Stimulated activated CD4-positive, alpha-beta T cell treated with anti-CD3 and anti-CD28 coated beads, TNF-alpha, amount 100 ng/mL, for 4 hours (primary cell): ENCODE measurements at regions not wholly inside any gene's neighbourhood (a gene's known extent, or its start where the extent isn't known, plus 50 kb on each side); places are given as distances from the start of the nearest gene placed in this dataset.
"Not testable (repeated sequence)": the region's sequence is repeated elsewhere in the genome, so short reads cannot be mapped to it uniquely, and the experiment has no call there.

Experiments used
- DNase-seq, 3 experiments: peaks; one replicate each; pipeline ENCODE4 v3.0.0-alpha.2; 2020; ENCODE audit warnings: low read depth in 3 of 3

DNA sequence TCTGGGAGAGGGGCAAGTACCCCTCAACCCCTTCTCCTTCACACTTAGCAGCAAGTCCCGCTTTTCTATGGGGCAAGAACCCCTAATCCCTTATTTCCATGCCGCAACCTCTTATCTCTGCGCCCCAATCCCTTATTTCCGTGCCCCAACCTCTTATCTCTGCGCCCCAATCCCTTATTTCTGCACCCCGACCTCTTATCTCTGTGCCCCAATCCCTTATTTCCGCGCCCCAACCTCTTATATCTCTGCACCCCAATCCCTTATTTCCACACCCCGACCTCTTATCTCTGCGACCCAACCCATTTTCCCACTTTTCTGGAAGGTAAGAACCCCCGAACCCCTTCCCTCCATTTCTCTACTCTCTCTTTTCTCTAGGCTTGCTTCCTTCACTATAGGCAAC lies 95.6 kb upstream of the RAB4A start:
- DNase-seq, result not testable (repeated sequence)

DNA sequence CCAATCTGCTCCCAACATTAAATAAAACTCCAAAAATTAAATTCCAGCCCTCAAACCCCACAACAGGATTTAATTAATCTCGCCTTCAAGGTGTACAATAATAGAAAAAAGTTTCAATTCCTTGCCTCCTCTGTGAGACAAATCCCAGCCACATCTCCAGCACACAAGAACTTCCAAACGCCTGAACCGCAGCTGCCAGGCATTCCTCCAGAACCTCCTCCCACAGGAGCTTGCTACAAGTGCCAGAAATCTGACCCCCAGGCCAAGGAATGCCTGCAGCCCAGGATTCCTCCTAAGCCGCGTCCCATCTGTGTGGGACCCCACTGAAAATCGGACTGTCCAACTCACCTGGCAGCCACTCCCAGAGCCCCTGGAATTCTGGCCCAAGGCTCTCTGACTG lies 94.5 kb upstream of the RAB4A start:
- not testable (repeated sequence) for DNase-seq

DNA sequence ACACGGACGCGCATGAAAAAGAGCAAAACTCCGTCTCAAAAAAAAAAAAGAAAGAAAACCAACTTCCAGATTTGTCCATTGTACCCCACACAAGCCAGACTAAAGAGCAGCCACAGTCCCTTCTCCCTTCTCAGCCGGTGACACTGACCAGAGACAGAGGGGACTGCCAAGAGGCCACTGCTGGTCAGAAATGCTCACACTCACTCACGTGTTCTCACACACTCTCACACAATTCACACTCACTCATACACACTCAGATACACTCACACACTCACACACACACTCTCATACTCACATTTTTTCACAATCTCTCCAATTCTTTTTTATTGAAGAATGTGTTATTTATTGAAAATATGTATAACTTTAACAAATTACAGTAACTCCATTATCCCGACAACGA lies 90.8 kb upstream of the RAB4A start:
- DNase-seq, result no peak

DNA sequence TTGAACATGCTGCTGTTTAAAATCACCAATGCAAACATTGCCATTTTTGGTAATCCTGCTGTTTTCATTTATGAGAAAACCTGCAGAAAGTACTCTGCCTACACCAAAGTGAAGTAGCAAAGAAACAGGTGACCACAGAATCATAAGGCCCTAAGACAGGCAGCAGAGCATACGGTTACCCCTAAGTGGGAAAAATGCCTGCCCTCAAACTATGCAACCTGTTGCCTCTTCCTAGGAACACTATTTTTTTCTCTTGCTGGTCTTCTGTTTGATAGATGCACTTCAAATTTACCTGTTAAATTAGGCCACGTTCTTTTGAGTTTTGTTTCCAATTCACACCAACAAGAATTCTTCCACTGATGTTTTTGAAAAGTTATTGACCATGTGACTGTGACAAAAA lies 89.5 kb upstream of the RAB4A start:
- DNase-seq, result no peak

DNA sequence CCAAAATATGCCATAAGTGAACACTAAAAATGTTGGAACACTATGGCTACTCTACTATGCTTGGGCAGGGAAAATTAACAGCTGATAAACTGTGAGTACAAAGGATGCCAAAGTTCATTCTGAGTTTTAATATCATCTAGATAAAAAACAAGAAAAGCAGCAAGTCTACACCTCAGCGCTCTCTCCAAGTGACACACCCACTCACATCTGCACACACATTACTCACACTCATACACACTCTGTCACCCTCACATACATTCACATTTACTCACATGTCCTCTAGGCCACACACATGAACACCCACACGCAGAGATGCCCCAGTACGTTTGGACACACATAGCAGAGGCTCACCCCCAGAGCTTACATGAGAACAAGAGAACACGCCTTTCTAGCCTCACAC lies 87.3 kb upstream of the RAB4A start:
- no peak for DNase-seq

DNA sequence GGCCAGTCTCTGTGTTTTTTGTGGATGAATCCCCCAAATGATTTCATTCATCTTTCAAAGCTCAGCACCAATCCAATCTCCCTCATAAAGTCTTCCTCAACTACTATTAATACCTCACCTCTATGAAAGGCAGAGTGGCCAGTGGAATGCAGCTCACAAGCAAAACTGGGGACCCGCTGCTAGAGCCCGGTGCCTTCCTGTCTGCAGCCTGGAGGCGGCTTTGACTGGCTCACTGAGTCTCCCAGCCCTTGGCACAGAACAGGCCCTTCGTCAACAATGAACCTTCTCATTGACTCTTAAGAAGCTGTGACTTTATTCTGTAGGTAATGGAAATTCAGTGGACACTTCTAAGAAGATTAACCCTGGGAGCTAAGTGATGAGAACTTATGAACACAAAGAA lies 86.8 kb upstream of the RAB4A start:
- no peak for DNase-seq

DNA sequence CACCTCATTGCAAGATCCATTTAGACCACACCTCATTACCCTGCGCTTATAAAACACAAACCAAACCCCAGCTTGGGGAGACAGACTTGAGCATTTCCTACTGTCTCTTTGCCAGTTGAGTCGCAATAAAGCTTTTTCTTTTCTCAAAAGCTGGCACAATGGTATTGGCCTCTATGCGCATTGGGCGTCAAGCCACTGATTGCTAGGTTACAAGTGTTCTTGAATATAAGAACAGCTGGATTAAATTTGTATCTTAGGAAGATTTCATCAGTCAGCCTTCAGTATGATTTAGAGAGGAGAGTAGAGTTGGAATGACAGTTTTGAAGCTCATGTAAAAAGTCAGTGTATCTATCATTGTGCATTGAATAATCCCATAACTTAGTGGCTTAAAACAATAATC lies 84.9 kb upstream of the RAB4A start:
- no peak for DNase-seq

DNA sequence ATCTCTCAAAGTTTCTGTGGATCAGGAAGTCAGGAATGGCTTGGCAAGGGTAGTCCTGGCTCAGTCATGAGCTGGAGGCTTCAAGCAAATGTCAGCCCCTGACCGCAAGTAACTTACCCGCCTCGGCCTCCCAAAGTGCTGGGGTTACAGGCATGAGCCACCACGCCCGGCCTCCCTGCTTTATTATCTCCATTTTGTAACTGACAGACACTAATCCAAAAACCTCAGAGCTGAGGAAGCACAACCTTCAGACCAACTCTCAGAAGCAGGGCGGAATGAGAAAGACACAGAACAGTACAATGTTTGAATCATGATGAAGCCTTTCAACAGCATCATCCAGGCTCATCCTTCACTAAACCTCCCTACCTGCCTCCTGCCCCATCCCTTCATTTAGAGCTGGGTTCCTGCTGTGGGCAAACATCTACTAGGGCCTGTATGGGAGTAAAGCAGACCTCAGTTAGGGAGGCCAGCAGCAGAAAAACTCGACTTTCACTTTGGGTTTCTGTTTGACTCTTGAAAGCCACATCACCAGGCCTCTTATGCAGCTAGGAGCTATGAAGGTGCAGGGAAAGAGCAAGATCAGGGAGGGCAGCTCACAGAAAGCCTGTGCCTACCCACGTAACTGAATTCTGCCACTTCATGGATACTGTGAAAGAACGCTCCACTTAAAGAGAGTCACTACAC lies 84.4 kb upstream of the RAB4A start:
- DNase-seq, result no peak

DNA sequence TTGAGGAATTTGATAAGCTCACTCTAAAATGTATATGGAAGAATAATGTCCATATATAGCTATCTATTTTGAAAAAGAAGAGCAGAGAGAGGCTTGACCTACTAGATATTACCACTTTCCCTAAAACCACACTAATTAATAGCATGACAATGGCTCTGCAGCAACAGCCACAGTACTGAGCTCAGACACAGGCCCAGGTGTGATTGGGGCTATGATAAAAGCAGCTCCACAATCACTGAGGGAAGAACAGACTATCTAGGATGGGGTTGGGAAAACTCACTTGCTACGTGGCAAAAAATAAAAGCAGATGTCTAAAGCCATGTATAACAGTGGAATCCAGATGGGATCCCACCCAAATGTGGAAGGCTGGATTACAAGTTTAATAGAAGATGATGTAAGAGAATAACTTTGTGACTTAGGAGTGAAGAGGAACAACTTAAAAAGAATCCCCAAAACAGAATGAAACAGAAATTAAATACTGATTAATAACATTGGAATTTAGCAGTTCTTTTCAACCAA lies 80.8 kb upstream of the RAB4A start:
- DNase-seq, result no peak

DNA sequence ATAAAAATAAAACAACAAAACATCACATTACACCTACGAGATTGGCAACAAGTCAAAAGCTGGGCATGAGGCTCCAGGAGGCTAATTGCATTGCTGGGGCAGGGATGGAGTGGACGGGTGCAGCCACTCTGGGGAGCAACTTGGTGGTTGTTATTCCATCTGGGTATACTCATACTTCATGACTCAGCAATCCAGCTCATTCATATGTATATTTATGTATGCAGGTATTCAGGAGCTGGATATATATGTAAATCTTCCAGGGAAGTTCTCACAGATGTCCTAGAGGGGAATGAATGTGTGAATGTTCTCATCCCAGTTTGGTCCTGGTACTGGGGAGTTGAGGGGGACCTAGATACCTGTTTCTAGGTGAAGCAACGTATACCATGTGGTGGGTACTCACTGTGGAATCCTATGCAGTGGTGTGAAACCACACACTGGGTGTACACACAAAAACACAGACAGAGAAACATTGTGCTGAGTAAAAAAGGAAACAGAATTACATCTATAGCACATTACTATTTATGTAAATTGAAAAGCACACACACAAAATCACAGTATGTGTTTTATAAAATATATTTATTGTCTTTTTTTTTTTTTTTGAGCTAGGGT lies 79.7 kb upstream of the RAB4A start:
- no peak for DNase-seq

DNA sequence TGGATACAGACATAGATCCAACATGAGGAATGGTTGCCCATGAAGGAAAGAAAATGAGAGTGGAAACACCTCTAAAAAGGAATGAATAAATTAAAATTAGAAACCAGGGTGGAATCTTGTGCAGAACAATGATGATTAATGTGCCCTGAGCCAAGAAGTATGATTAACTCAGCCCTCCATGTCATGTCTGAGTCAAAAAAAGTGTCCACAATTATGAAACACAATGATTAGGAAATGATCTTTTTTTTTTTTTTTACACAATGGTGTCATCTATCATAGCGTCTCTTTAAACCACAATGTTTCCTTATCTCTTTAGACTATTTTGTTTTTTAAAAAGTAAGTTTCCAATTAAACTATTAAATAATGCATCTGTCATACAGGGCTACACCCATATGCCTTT lies 78.9 kb upstream of the RAB4A start:
- DNase-seq, result no peak

DNA sequence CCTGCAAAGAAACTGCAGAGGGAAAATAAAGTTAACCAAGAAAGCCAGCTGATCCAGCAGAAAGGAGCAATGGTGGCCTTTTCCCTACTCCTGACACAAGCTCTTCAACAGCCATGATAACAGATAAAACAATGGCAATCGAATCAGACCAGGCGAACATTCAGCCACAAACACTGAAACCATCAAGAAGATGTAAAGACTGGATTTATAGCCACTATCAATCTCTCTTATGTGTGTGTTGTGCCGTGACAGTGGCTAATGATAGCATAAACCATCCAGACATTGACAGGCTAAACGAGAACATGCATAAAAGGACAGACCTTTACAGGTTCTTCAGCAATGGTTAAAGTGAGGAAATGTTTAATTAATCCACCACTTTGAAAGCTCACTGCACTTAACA lies 78.1 kb upstream of the RAB4A start:
- DNase-seq, result no peak

DNA sequence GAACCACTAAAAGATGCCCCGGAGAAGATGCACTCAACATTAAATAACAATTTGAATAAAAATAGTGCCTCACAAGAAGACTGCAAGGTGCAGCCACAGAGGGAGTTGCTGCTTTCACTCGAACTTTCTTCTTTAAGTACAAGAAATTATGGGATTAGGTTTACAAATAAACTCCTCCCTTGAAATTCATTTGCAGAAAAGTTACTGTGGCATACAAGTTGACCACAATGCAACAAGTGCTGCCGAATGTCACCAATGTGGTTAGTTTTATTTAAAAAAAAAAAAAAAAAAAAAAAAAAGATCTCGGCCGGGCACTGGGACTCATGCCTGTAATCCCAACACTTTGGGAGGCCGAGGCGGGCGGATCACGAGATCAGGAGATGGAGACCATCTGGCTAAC lies 76.8 kb upstream of the RAB4A start:
- DNase-seq, result no peak

DNA sequence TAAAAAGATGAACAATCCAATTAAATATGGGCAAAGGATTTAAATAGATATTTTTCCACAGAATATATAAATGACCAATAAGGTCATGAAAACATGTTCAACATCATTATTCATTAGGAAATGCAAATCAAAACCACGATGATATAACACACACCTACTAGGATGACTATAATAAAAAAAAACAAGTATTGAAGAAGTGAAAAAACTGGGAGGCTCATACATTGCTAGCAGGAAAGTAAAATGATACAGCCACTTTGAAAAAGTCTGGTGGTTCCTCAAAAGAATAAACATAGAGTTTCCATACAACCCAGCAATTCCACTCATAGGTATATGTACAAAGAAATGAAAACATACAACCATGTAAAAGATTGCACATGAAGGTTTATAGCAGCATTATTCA lies 75.7 kb upstream of the RAB4A start:
- DNase-seq, result no peak

DNA sequence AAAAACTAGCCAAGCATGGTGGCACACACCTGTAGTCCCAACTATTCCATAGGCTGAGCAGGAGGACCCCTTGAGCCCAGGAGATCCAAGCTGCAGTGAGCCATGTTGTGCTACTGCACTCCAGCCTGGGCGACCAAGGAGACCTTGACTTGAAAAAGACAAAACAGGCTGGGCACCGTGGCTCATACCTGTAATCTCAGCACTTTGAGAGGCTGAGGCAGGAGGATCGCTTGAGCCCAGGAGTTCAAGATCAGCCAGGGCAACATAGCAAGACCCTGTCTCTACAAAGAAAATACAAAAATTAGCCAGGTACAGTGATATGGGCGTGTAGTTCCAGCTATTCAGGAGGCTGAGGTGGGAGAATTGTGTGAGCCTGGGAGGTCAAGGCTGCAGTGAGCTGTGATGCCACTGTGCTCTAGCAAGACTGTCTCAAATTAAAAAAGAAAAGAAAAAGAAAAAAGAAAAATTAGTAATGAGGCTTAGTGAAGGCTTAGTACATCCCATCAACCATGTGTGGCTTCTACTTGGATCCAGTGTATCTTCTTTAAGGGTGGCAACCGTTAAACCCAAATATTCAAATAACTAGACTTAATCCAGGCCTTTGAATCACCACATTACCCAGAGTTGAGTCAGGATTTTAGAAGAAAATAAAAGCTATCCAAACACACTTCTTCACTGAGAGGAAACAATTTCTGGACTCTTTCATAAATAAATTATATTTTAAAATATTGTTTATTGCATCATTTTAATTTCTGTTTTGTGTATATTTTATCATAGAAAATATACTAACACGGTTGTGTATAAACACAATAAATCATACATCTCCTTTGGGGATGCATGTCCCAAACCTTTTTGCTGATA lies 74.3 kb upstream of the RAB4A start:
- no peak for DNase-seq

DNA sequence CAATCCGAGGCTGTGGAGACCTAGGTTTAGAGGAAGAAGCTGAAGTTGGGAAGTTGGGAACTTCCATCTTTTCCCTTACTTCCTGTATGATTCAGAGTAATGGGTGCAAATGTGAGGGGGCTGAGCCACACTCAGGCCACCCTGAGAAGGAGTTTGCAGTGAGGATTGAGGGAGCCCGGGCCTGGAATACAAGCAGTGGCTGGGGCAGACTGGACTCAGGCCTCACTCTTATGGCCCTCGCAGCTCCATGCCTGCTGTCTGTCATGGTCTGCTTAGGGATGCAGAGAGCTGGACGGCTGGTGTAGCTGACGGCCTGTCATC lies 73.7 kb upstream of the RAB4A start:
- no peak for DNase-seq

DNA sequence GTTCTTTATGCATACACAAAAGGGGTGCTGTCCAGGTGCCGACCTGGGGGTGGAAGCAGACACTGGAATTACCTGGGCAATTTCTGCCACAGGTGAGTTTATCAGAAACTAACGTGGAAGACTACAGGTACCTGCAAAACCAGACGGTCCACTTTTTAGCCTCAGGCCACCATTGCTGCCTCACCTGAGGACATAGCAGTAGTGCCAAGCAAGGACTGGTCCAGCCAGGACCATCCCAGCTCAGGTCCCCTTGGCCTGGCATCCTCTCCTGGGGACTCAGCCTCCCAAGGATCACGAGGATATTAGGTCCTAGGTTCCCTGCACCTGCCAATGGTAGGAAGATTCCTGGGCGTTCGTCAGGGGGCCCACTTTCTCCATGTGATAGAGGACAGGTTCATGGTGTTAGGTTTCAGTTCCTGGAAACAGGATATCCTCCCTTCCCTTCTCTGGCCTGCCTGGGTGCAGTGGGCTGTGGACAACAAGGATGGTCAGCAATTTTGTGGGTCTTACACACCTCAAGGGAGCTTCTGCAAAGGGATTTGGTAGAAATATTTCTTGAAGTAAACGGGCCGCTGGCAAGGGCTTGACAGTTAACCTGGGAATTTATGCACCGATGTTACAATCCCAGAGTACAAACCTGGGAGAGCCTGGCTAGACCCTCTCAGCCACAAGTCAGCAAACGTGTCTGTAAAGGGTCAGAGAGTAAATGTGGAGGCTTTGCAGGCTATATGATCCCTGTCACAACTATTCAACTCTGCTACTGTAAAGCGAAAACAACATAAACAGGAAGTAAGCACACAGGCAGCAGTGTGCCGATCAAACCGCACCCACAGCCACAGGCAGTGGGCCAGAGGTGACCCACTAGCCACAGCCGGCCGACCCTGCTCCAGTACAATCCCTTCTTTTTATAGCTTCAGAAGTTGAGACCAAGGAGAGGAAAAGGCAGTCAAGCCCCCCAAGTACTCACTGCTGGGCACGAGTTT lies 71.4 kb upstream of the RAB4A start:
- no peak for DNase-seq

DNA sequence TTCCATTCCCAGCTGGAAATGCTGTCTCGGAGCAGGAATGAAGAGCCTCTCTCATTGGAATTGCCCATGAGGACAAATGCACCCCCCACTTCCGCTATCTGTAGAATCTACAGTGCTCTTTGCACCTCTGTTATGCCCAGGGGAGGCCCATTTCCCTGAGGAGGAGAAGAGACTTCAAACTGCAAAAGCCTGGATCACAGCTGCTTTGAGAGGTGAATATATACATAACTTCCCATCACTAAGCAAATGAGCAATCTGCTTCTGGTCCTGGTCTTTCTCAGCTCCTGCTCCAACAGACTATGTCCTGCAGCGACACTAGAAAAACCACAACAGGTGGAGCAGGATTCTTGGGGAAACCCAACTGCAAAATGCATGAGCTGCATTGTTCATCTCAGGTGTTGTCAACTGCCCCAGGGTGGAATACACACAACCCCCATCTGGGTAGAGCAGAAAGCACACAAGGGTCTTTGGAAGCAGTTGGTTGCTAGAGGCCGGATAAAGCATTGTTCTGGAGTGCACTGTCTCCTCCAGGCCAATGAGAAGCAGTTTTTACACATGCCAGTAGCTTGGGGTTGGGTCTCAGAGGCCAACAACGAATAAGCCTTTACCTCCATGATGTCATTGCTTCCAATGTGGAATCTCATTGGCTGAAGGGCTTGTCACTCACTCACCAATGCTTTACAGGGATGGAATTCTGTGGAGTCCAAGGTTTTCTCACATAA lies 67.7 kb upstream of the RAB4A start:
- DNase-seq, result no peak

DNA sequence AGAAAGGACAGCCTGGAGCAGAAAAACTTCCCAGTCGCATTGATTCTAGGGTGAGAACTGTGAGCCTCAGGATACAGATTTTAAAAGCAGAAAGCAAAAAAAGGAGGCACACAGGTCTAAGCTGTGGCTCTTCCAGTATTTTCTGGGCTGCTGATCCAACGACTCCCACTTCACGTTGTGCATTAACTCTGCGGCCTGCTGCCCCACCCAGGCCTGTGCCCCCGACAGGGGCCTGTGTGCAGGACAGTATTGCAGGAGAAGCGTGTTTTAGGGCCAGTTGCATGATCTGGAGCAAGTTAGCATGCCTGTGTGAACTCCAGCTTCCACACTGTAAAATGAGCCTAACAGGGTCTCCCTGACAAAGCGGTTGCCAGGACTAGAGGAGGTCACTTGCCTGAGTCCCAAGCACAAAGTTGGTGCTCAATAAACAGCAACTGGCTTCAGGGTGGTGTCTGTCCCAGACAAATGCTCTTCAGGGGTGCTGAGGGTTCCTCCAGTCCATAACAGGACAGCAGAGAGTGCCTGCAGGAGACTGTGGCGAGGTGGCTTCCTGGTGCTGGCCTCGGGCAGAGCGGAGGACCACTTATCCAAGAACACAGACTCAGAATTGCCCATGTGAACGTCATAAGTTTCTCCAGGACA lies 66.8 kb upstream of the RAB4A start:
- no peak for DNase-seq

DNA sequence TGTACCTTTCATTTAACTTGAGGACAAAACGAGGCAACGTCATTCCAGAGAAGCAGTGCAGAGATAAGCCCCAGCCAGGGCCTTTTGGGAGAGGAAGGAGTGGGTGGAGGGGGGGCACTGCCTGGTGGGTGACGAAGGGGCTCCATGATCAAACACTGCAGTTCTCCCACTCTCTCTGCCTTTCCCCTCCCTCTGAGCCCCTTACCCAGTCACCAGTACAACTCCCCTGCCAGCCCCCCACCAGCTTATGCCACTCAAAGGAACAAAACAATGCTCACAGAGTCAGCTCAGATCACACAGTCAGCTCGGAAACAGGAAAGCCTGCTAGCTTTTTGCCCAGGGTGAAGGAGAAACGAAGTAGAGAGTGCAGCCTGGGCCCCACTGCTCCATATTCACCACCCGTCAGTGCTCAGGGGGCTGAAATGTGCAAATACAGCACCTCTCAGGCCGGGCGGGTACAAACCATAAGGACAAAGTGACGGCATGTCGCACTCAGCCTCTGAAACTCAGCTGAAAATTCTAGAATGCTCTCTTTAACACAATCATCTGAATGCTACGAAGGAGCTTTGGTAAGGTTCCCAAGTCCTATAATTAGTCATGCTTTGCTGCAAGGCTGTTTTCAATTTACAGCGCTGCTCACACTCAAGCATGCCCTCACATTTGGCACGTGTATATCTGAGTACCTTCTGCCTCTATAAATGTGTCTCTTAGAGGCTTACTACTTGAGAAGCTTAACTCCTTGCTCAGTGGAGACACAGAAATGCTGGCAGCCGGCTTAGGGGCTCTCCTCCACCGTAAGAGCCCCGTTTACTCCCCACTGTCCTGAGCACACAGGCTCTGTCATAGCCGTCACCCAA lies 65.8 kb upstream of the RAB4A start:
- no peak for DNase-seq
